PC-3 (cell line): ENCODE measurements at regions not wholly inside any gene's neighbourhood (a gene's known extent, or its start where the extent isn't known, plus 50 kb on each side); places are given as distances from the start of the nearest gene placed in this dataset.
A peak's percentile ranks its signal among the peaks of the same experiment; 100 is the strongest.

ENCODE experiments used
- ATAC-seq: fragments of 200-7000 bp; cut with Tn5 transposase; 2 replicates; pipeline ENCODE4 v1.9.1; 2020; ENCODE audit warnings: mild to moderate bottlenecking, moderate library complexity
- BruUV-seq: library from RNA; stranded (reverse); fragments of 400-500 nt; replicated peaks from 2 replicates; lab custom pipeline; 2021; lab: Mats Ljungman, UMichigan
- CTCF ChIA-PET: fragments of 300-600 bp; sonication (Branson Sonifier 250); formaldehyde crosslinking; loops from one replicate; lab custom pipeline; 2022; ENCODE audit warnings: antibody characterized with exemption; lab: Charles Lee
- POLR2A ChIA-PET: fragments of 300-600 bp; sonication (Branson Sonifier 250); formaldehyde crosslinking; loops from one replicate; lab custom pipeline; 2022; ENCODE audit warnings: antibody characterized with exemption; ENCODE audit not compliant: unreplicated experiment; lab: Charles Lee
- DNase-seq: peaks from one replicate; pipeline ENCODE4 v3.0.0-alpha.2; 2015
- H2AFZ ChIP-seq: fragments of 300-600 bp; sonication (generic); 2 replicates; pipeline ENCODE4 v1.6.0; 2016; ENCODE audit warnings: antibody characterized with exemption, low read length
- H3F3A ChIP-seq: fragments of 300-600 bp; sonication (generic); one replicate; pipeline ENCODE4 v1.6.0; 2017; ENCODE audit warnings: antibody characterized with exemption, low read length, control low read depth, mild to moderate bottlenecking; ENCODE audit not compliant: unreplicated experiment
- H3K27ac ChIP-seq: fragments of 300-600 bp; sonication (generic); 2 replicates; pipeline ENCODE4 v1.5.1; 2016; ENCODE audit warnings: mild to moderate bottlenecking, low read length
- H3K27me3 ChIP-seq: fragments of 300-600 bp; sonication (generic); 2 replicates; pipeline ENCODE4 v1.6.1; 2016; ENCODE audit warnings: low read length, mixed read lengths
- H3K36me3 ChIP-seq: fragments of 300-600 bp; sonication (generic); 2 replicates; pipeline ENCODE4 v1.6.1; 2016; ENCODE audit warnings: low read depth, mixed run types, low read length, mixed read lengths
- H3K4me1 ChIP-seq: fragments of 300-600 bp; sonication (generic); 2 replicates; pipeline ENCODE4 v1.5.1; 2016; ENCODE audit warnings: low read length; ENCODE audit not compliant: insufficient read depth
- H3K4me2 ChIP-seq: fragments of 300-600 bp; sonication (generic); 2 replicates; pipeline ENCODE4 v1.6.0; 2016; ENCODE audit warnings: low read length
- H3K4me3 ChIP-seq: fragments of 300-600 bp; sonication (generic); 2 replicates; pipeline ENCODE4 v1.5.1; 2016; ENCODE audit warnings: mild to moderate bottlenecking, low read length, mixed read lengths
- H3K79me2 ChIP-seq: fragments of 300-600 bp; sonication (generic); 2 replicates; pipeline ENCODE4 v1.6.1; 2017; ENCODE audit warnings: low read length, mixed read lengths
- H3K9ac ChIP-seq: fragments of 300-600 bp; sonication (generic); 2 replicates; pipeline ENCODE4 v1.6.0; 2016; ENCODE audit warnings: mild to moderate bottlenecking, low read length
- H3K9me2 ChIP-seq: fragments of 300-600 bp; sonication (generic); replicated peaks from 2 replicates; pipeline ENCODE4 v1.6.1; 2016; ENCODE audit warnings: mixed run types, low read length, mixed read lengths
- H3K9me3 ChIP-seq: fragments of 300-600 bp; sonication (generic); 2 replicates; pipeline ENCODE4 v1.6.1; 2016; ENCODE audit warnings: low read length, mixed read lengths
- H4K20me1 ChIP-seq: fragments of 300-600 bp; sonication (generic); 2 replicates; pipeline ENCODE4 v1.6.1; 2016; ENCODE audit warnings: low read length, mixed read lengths
- EZH2 ChIP-seq: fragments of 300-600 bp; sonication (generic); IDR thresholded peaks from one replicate; pipeline ENCODE4 v1.6.1; 2017; ENCODE audit warnings: antibody characterized with exemption, mild to moderate bottlenecking, low read length; ENCODE audit not compliant: unreplicated experiment
- EZH2phosphoT487 ChIP-seq: fragments of 300-600 bp; sonication (generic); IDR thresholded peaks from 2 replicates; pipeline ENCODE4 v1.6.1; 2018; ENCODE audit warnings: mild to moderate bottlenecking, antibody characterized with exemption, low read length, borderline replicate concordance
- intact Hi-C: fragments of 100-400 bp; cut with micrococcal nuclease; formaldehyde crosslinking; loops from 2 replicates; pipeline ENCODE4 v1.9.0; 2023
- TF ChIP-seq, protein P1 (sequence below): fragments of 300-600 bp; sonication (generic); conservative IDR thresholded peaks from 2 replicates; pipeline ENCODE4 v1.5.1; 2017; ENCODE audit warnings: antibody characterized with exemption, low read depth, mild to moderate bottlenecking, low read length

DNA sequence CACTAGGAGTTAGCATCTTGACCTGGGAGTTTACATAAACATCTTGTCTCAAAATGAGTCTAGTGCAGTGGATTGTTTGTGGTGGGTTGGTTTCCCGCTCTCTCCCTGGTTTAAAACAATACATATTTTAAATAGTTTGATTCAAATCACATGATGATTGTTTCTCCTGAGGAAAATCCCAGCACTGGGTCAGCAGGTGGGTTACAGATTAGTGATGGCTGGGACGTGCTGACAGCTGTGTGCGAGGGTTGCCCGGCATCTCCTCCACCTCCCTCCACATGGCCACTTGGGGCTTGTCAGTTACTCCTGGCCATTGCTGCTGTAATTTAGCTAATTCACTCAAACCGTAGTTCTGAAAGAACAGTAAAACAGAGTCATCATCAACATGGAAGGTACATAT is 306.4 kb upstream of the CITED2 start:
- TF ChIP-seq, protein P1, sequence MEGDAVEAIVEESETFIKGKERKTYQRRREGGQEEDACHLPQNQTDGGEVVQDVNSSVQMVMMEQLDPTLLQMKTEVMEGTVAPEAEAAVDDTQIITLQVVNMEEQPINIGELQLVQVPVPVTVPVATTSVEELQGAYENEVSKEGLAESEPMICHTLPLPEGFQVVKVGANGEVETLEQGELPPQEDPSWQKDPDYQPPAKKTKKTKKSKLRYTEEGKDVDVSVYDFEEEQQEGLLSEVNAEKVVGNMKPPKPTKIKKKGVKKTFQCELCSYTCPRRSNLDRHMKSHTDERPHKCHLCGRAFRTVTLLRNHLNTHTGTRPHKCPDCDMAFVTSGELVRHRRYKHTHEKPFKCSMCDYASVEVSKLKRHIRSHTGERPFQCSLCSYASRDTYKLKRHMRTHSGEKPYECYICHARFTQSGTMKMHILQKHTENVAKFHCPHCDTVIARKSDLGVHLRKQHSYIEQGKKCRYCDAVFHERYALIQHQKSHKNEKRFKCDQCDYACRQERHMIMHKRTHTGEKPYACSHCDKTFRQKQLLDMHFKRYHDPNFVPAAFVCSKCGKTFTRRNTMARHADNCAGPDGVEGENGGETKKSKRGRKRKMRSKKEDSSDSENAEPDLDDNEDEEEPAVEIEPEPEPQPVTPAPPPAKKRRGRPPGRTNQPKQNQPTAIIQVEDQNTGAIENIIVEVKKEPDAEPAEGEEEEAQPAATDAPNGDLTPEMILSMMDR: no peak
- TF ChIP-seq EZH2phosphoT487 (no peak), EZH2 (no peak)
- intact Hi-C loops: no loop called here
- Histone ChIP-seq H3K79me2 (no peaks in the 10 kb centered on the region), H3K27me3 (no peaks in the 10 kb centered on the region), H3K27ac (no peak overlapping the region), H3K4me2 (no peak overlapping the region), H3K9me3 (no peaks in the 10 kb centered on the region), H3K4me3 (no peak overlapping the region), H3K36me3 (no peaks in the 10 kb centered on the region), H2AFZ (no peak overlapping the region), H3K9me2 (no peaks in the 10 kb centered on the region), H3K4me1 (peaks cover 13% of the 10 kb centered on the region), H3K9ac (no peak overlapping the region), H4K20me1 (no peaks in the 10 kb centered on the region), H3F3A (no peaks in the 10 kb centered on the region)
- DNase-seq (no peak), ATAC-seq (no peak)
- ChIA-PET CTCF (no interaction called here), POLR2A (no interaction called here)
- no TSS peak for BruUV-seq

DNA sequence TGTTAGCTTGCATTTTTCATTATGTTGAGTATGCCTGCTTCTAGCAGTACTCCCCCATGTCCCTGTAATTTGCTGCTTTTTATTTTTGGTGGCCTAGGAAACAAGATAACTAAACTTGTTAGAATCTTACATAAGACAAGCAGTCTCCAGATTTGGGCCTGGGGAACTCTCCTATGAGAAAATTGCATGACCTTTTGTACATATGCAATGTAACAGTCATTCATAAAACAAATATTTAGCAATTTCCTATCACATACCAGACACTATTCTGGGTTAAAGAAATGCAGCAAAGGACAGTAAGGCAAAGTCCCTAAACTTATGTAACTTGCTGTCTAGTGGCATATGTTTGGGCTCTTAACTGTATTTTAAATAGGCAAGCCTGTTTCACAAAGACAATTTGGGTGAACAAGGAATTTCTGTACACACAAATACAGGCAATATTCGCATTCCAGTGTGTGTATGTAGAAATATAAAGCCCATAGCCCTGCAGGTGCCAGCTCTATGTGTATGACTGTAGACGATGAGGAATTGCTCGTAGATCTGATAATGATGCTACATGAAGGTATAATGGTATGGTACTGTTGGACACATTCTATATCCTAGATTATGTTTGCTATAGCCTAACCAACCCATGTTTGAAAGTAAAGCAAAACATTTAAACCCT is 305.2 kb upstream of the CITED2 start:
- ATAC-seq: peak; percentile 89
- H3F3A ChIP-seq: no peaks in the 10 kb centered on the region
- no peak overlapping the region for H2AFZ ChIP-seq
- H3K9me2 ChIP-seq: no peaks in the 10 kb centered on the region
- H3K27ac ChIP-seq: peak overlapping the region; percentile 13; the same call in 1 of the 2 replicates
- no peaks in the 10 kb centered on the region for H3K79me2 ChIP-seq
- peaks cover 13% of the 10 kb centered on the region for H3K4me1 ChIP-seq
- no peaks in the 10 kb centered on the region for H3K9me3 ChIP-seq
- no TSS peak for BruUV-seq
- no peak overlapping the region for H3K9ac ChIP-seq
- TF ChIP-seq EZH2phosphoT487: no peak
- TF ChIP-seq, protein P1: no peak
- TF ChIP-seq EZH2: no peak
- ChIA-PET POLR2A (no interaction called here), CTCF (no interaction called here)
- peak overlapping the region; percentile 59 for H3K4me2 ChIP-seq
- no peak overlapping the region for H3K4me3 ChIP-seq
- DNase-seq: peak; percentile 66
- H3K27me3 ChIP-seq: no peaks in the 10 kb centered on the region
- no peaks in the 10 kb centered on the region for H4K20me1 ChIP-seq
- intact Hi-C loops: no loop called here
- H3K36me3 ChIP-seq: no peaks in the 10 kb centered on the region

DNA sequence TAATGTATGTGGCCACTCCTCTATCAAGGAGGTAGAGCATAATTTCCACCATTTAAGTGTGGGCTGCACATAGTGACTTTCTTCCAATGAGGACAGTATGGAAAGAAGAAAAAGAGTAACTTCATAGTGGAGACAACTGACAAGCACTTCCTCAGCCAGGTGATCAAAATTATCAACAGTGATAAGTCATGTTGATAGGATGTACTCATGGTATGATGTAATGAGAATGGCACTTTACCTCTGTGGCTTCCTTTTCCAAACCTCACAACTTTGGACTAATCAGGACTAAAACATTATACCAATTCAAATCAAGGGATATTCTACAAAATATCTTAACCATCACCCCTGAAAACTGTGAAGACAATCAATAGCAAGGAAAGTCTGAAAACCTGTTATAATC is 302.3 kb upstream of the CITED2 start:
- H3K79me2 ChIP-seq: no peaks in the 10 kb centered on the region
- H3K27me3 ChIP-seq: no peaks in the 10 kb centered on the region
- no TSS peak for BruUV-seq
- ChIA-PET POLR2A (no interaction called here), CTCF (no interaction called here)
- H4K20me1 ChIP-seq: no peaks in the 10 kb centered on the region
- ATAC-seq: no peak
- H3K4me1 ChIP-seq: peaks cover 13% of the 10 kb centered on the region
- H3K4me2 ChIP-seq: no peak overlapping the region
- H3K9me3 ChIP-seq: no peaks in the 10 kb centered on the region
- no peaks in the 10 kb centered on the region for H3K9me2 ChIP-seq
- H3K4me3 ChIP-seq: no peak overlapping the region
- no peak overlapping the region for H3K27ac ChIP-seq
- TF ChIP-seq, protein P1: no peak
- TF ChIP-seq EZH2: no peak
- no peak for TF ChIP-seq EZH2phosphoT487
- H3K9ac ChIP-seq: no peak overlapping the region
- no peaks in the 10 kb centered on the region for H3F3A ChIP-seq
- H2AFZ ChIP-seq: no peak overlapping the region
- no peaks in the 10 kb centered on the region for H3K36me3 ChIP-seq
- intact Hi-C loops: no loop called here
- no peak for DNase-seq
